ENCODE measurements at regions not wholly inside any gene's neighbourhood (a gene's known extent, or its start where the extent isn't known, plus 50 kb on each side); places are given as distances from the start of the nearest gene placed in this dataset.

GRCh38 chr3:69690-70089, 126.9 kb upstream of the CHL1 start:
- Histone ChIP-seq H2BK20ac (ENCODE audit: low read depth, low read length) (no peak overlapping the region), H3K9ac (ENCODE audit: low read depth, low read length) (no peak overlapping the region), H3K27me3 (ENCODE audit: control insufficient read depth, insufficient read depth, low read length) (no peaks in the 10 kb centered on the region), H4K91ac (ENCODE audit: insufficient read depth, low read depth, low read length) (no peak overlapping the region), H3K4me3 (ENCODE audit: insufficient read depth, low read depth, low read length) (no peak overlapping the region), H2BK5ac (ENCODE audit: low read depth, low read length, poor library complexity, severe bottlenecking) (no peak overlapping the region), H2AFZ (replicated peaks; ENCODE audit: low read length, poor library complexity) (no peak overlapping the region), H3K4me1 (ENCODE audit: control insufficient read depth, insufficient read depth, low read length) (no peaks in the 10 kb centered on the region), H3K56ac (ENCODE audit: extremely low read depth, insufficient read depth, low read length) (no peak overlapping the region), H4K8ac (ENCODE audit: low read depth in 2 of 2, low read length in 2 of 2) (no peak overlapping the region), H3K4me2 (ENCODE audit: low read depth, low read length) (no peak overlapping the region), H2BK120ac (ENCODE audit: low read depth, low read length) (no peak overlapping the region), H3K14ac (replicated peaks; ENCODE audit: low read depth, low read length) (no peak overlapping the region), H3K27ac (ENCODE audit: insufficient read depth, low read length) (no peak overlapping the region), H2AK9ac (replicated peaks; ENCODE audit: low read depth, low read length, poor library complexity) (no peak overlapping the region), H3K79me1 (ENCODE audit: low read depth in 1 of 2, low read length in 2 of 2) (no peaks in the 10 kb centered on the region), H3K23ac (ENCODE audit: low read depth, low read length) (no peak overlapping the region), H3K9me3 (ENCODE audit: control insufficient read depth, insufficient read depth, low read length) (0 out of 2 replicates have a peak, but pooled peaks cover 2% of the 10 kb centered on the region), H2BK15ac (ENCODE audit: low read depth, low read length) (no peak overlapping the region), H4K20me1 (ENCODE audit: insufficient read depth, low read length) (no peaks in the 10 kb centered on the region), H3K36me3 (ENCODE audit: control insufficient read depth, insufficient read depth, low read length) (no peaks in the 10 kb centered on the region), H4K5ac (ENCODE audit: low read depth, low read length) (no peak overlapping the region), H3K4ac (ENCODE audit: low read depth, low read length) (no peak overlapping the region), H3K18ac (ENCODE audit: low read depth, low read length) (no peak overlapping the region), H2AK5ac (ENCODE audit: low read depth, low read length) (no peak overlapping the region), H3K9me1 (ENCODE audit: insufficient read depth, low read length) (no peaks in the 10 kb centered on the region)
- ATAC-seq (ENCODE audit: low read depth) (no peak), DNase-seq (no peak)
- no CpG with 5 or more reads among the region's 1 CpG for WGBS, 2 experiments (ENCODE audit: extremely low coverage in 2 of 2, insufficient read length in 1 of 2)
- dilution Hi-C loops (cut with HindIII; ENCODE audit: low sequenced_read_pairs, unreplicated experiment) (no loop called here), in situ Hi-C loops (cut with MboI; ENCODE audit: low sequenced_read_pairs) (no loop called here), intact Hi-C loops (cut with micrococcal nuclease) (no loop called here)
- TF ChIP-seq RFX5 (IDR thresholded peaks at IDR 0.05; ENCODE audit: low read depth, low read length) (no peak), CTCF (conservative IDR thresholded peaks at IDR 0.05; ENCODE audit: low read depth, low read length) (no peak), ELK1 (IDR thresholded peaks at IDR 0.05; ENCODE audit: borderline replicate concordance, low read depth, low read length) (no peak)
- ChIA-PET CTCF (no interaction called here), POLR2A (ENCODE audit: unreplicated experiment) (no interaction called here)
- no TSS peak for BruUV-seq (replicated peaks)
